ENCODE measurements at regions not wholly inside any gene's neighbourhood (a gene's known extent, or its start where the extent isn't known, plus 50 kb on each side); places are given as distances from the start of the nearest gene placed in this dataset.

GRCh38 chr9:18350995-18351595, 122.9 kb upstream of the ADAMTSL1 start:
- no peak overlapping the region for H3K4me3 ChIP-seq (ENCODE audit: low read length)
- TF ChIP-seq ZNF274 (IDR thresholded peaks at IDR 0.05; ENCODE audit: low read depth, low read length), result no peak

GRCh38 chr9:18352711-18353110, 121.2 kb upstream of the ADAMTSL1 start:
- TF ChIP-seq ZNF274 (IDR thresholded peaks at IDR 0.05; ENCODE audit: low read depth, low read length), result no peak

GRCh38 chr9:18353473-18353872, 120.5 kb upstream of the ADAMTSL1 start:
- TF ChIP-seq ZNF274 (IDR thresholded peaks at IDR 0.05; ENCODE audit: low read depth, low read length), result no peak
- no peak overlapping the region for H3K4me3 ChIP-seq (ENCODE audit: low read length)

More at GRCh38 chr9:18352711-18353110, 121.2 kb upstream of the ADAMTSL1 start:
- no peak overlapping the region for H3K4me3 ChIP-seq (ENCODE audit: low read length)

- TF ChIP-seq ZNF274 (IDR thresholded peaks at IDR 0.05; ENCODE audit: low read depth, low read length), result no peak
- no peak overlapping the region for H3K4me3 ChIP-seq (ENCODE audit: low read length)
Observed at GRCh38 chr9:18357321-18357720, 116.6 kb upstream of the ADAMTSL1 start.

GRCh38 chr9:18358325-18358724, 115.6 kb upstream of the ADAMTSL1 start:
- H3K4me3 ChIP-seq (ENCODE audit: low read length), result no peak overlapping the region
- no peak for TF ChIP-seq ZNF274 (IDR thresholded peaks at IDR 0.05; ENCODE audit: low read depth, low read length)

GRCh38 chr9:18359335-18359734, 114.6 kb upstream of the ADAMTSL1 start:
- no peak for TF ChIP-seq ZNF274 (IDR thresholded peaks at IDR 0.05; ENCODE audit: low read depth, low read length)
- H3K4me3 ChIP-seq (ENCODE audit: low read length), result no peak overlapping the region

GRCh38 chr9:18360005-18360404, 113.9 kb upstream of the ADAMTSL1 start:
- TF ChIP-seq ZNF274 (IDR thresholded peaks at IDR 0.05; ENCODE audit: low read depth, low read length), result no peak
- no peak overlapping the region for H3K4me3 ChIP-seq (ENCODE audit: low read length)

- TF ChIP-seq ZNF274 (IDR thresholded peaks at IDR 0.05; ENCODE audit: low read depth, low read length), result no peak
- no peak overlapping the region for H3K4me3 ChIP-seq (ENCODE audit: low read length)
Observed at GRCh38 chr9:18361646-18362045, 112.3 kb upstream of the ADAMTSL1 start.

- H3K4me3 ChIP-seq (ENCODE audit: low read length), result no peak overlapping the region
- no peak for TF ChIP-seq ZNF274 (IDR thresholded peaks at IDR 0.05; ENCODE audit: low read depth, low read length)
Observed at GRCh38 chr9:18362166-18362565, 111.8 kb upstream of the ADAMTSL1 start.

- no peak for TF ChIP-seq ZNF274 (IDR thresholded peaks at IDR 0.05; ENCODE audit: low read depth, low read length)
- H3K4me3 ChIP-seq (ENCODE audit: low read length), result no peak overlapping the region
Observed at GRCh38 chr9:18362901-18363685, 110.9 kb upstream of the ADAMTSL1 start.

GRCh38 chr9:18365651-18366050, 108.3 kb upstream of the ADAMTSL1 start:
- no peak for TF ChIP-seq ZNF274 (IDR thresholded peaks at IDR 0.05; ENCODE audit: low read depth, low read length)
- no peak overlapping the region for H3K4me3 ChIP-seq (ENCODE audit: low read length)

GRCh38 chr9:18366184-18366583, 107.8 kb upstream of the ADAMTSL1 start:
- H3K4me3 ChIP-seq (ENCODE audit: low read length), result no peak overlapping the region
- no peak for TF ChIP-seq ZNF274 (IDR thresholded peaks at IDR 0.05; ENCODE audit: low read depth, low read length)

- no peak for TF ChIP-seq ZNF274 (IDR thresholded peaks at IDR 0.05; ENCODE audit: low read depth, low read length)
- H3K4me3 ChIP-seq (ENCODE audit: low read length), result no peak overlapping the region
Observed at GRCh38 chr9:18368206-18368605, 105.7 kb upstream of the ADAMTSL1 start.

- TF ChIP-seq ZNF274 (IDR thresholded peaks at IDR 0.05; ENCODE audit: low read depth, low read length), result no peak
- H3K4me3 ChIP-seq (ENCODE audit: low read length), result no peak overlapping the region
Observed at GRCh38 chr9:18371141-18371540, 102.8 kb upstream of the ADAMTSL1 start.

- no peak for TF ChIP-seq ZNF274 (IDR thresholded peaks at IDR 0.05; ENCODE audit: low read depth, low read length)
- no peak overlapping the region for H3K4me3 ChIP-seq (ENCODE audit: low read length)
Observed at GRCh38 chr9:18371621-18372020, 102.3 kb upstream of the ADAMTSL1 start.
